ENCODE measurements at regions not wholly inside any gene's neighbourhood (a gene's known extent, or its start where the extent isn't known, plus 50 kb on each side); places are given as distances from the start of the nearest gene placed in this dataset.

- POLR2A ChIA-PET = no interaction called here
- CTCF ChIA-PET = no interaction called here
- TF ChIP-seq ZNF561 (tag by site-specific recombination; IDR thresholded peaks at IDR 0.05; ENCODE audit: borderline replicate concordance) (no peak), GLIS1 (tag by site-specific recombination; IDR thresholded peaks at IDR 0.05) (no peak), ZBTB7A (tag by site-specific recombination; IDR thresholded peaks at IDR 0.05; ENCODE audit: low read depth) (no peak), ZFP69B (tag by site-specific recombination; IDR thresholded peaks at IDR 0.05) (no peak), ZNF366 (tag by site-specific recombination; conservative IDR thresholded peaks at IDR 0.05) (no peak), ZNF140 (tag by site-specific recombination; IDR thresholded peaks at IDR 0.05) (no peak), ZNF514 (tag by site-specific recombination; IDR thresholded peaks at IDR 0.05) (no peak), ZNF157 (tag by site-specific recombination; IDR thresholded peaks at IDR 0.05) (no peak), ZNF26 (tag by site-specific recombination; IDR thresholded peaks at IDR 0.05) (no peak), ZNF830 (tag by site-specific recombination; IDR thresholded peaks at IDR 0.05; ENCODE audit: low read depth) (no peak), ZNF501 (tag by site-specific recombination; IDR thresholded peaks at IDR 0.05) (no peak), ZNF623 (tag by site-specific recombination; IDR thresholded peaks at IDR 0.05) (no peak), ZNF600 (tag by site-specific recombination; IDR thresholded peaks at IDR 0.05) (no peak), ZNF571 (tag by site-specific recombination; IDR thresholded peaks at IDR 0.05) (no peak), SETDB1 (IDR thresholded peaks at IDR 0.05; ENCODE audit: insufficient read length, low read length) (no peak), ZNF624 (tag by site-specific recombination; IDR thresholded peaks at IDR 0.05) (no peak)
- H3K4me1 ChIP-seq (ENCODE audit: control insufficient read depth, insufficient read depth, low read length) = no peaks in the 10 kb centered on the region
- H3K36me3 ChIP-seq (ENCODE audit: control insufficient read depth in 2 of 2, insufficient read depth in 1 of 2, low read length in 2 of 2) = no peaks in the 10 kb centered on the region
- H3K27ac ChIP-seq (ENCODE audit: extremely low read depth, low read depth, low read length) = no peak overlapping the region
- H3K4me3 ChIP-seq (ENCODE audit: low read depth, low read length) = no peak overlapping the region
- H3K9me3 ChIP-seq (ENCODE audit: control insufficient read depth, insufficient read depth, low read depth, low read length) = no peaks in the 10 kb centered on the region
These were observed 113.6 kb upstream of the FAM98A start for GRCh38 chr2:33712674-33713073.

GRCh38 chr2:33709951-33710350 lies 110.9 kb upstream of the FAM98A start:
- Histone ChIP-seq H3K4me1 (ENCODE audit: control insufficient read depth, insufficient read depth, low read length) (no peaks in the 10 kb centered on the region), H3K4me3 (ENCODE audit: low read depth, low read length) (no peak overlapping the region), H3K36me3 (ENCODE audit: control insufficient read depth in 2 of 2, insufficient read depth in 1 of 2, low read length in 2 of 2) (no peaks in the 10 kb centered on the region), H3K27ac (ENCODE audit: extremely low read depth, low read depth, low read length) (no peak overlapping the region), H3K9me3 (ENCODE audit: control insufficient read depth, insufficient read depth, low read depth, low read length) (no peaks in the 10 kb centered on the region)
- TF ChIP-seq PRDM6 (tag by site-specific recombination; IDR thresholded peaks at IDR 0.05) (no peak), ZNF580 (tag by site-specific recombination; IDR thresholded peaks at IDR 0.05) (no peak)
- ChIA-PET POLR2A (no interaction called here), CTCF (no interaction called here)

- ChIA-PET POLR2A (no interaction called here), CTCF (no interaction called here)
- Histone ChIP-seq H3K27ac (ENCODE audit: extremely low read depth, low read depth, low read length) (no peak overlapping the region), H3K9me3 (ENCODE audit: control insufficient read depth, insufficient read depth, low read depth, low read length) (no peaks in the 10 kb centered on the region), H3K4me3 (ENCODE audit: low read depth, low read length) (no peak overlapping the region), H3K4me1 (ENCODE audit: control insufficient read depth, insufficient read depth, low read length) (no peaks in the 10 kb centered on the region), H3K36me3 (ENCODE audit: control insufficient read depth in 2 of 2, insufficient read depth in 1 of 2, low read length in 2 of 2) (no peaks in the 10 kb centered on the region)
- TF ChIP-seq ZNF335 (tag by site-specific recombination; conservative IDR thresholded peaks at IDR 0.05) = no peak
- no peak for TF ChIP-seq SP7 (tag by site-specific recombination; IDR thresholded peaks at IDR 0.05)
- no peak for TF ChIP-seq ZNF514 (tag by site-specific recombination; IDR thresholded peaks at IDR 0.05)
- TF ChIP-seq IKZF3 (tag by site-specific recombination; IDR thresholded peaks at IDR 0.05) = no peak
- no peak for TF ChIP-seq HIC1 (tag by site-specific recombination; IDR thresholded peaks at IDR 0.05)
- no peak for TF ChIP-seq ZNF692 (tag by site-specific recombination; IDR thresholded peaks at IDR 0.05)
- no peak for TF ChIP-seq ZBTB44 (tag by site-specific recombination; IDR thresholded peaks at IDR 0.05)
These were observed 108.2 kb upstream of the FAM98A start for GRCh38 chr2:33707312-33707711.

Data from HEK293 (cell line).